ENCODE measurements at regions not wholly inside any gene's neighbourhood (a gene's known extent, or its start where the extent isn't known, plus 50 kb on each side); places are given as distances from the start of the nearest gene placed in this dataset.

- Histone ChIP-seq H3K27me3 (ENCODE audit: control insufficient read depth, extremely low read depth, insufficient read depth, low read length) (no peaks in the 10 kb centered on the region), H4K20me1 (ENCODE audit: control insufficient read depth, extremely low read depth, insufficient read depth, low read length) (no peaks in the 10 kb centered on the region), H3K4me2 (ENCODE audit: control insufficient read depth, extremely low read depth, insufficient read depth, low read depth, low read length) (no peak overlapping the region), H3K9me1 (ENCODE audit: control insufficient read depth, extremely low read depth, insufficient read depth, low read length) (no peaks in the 10 kb centered on the region), H3K27ac (ENCODE audit: control insufficient read depth, insufficient read depth, low read length) (no peak overlapping the region), H3K4me3 (ENCODE audit: control insufficient read depth in 2 of 3, extremely low read depth in 1 of 3, insufficient read depth in 2 of 3, low read depth in 1 of 3, low read length in 3 of 3) (no peak overlapping the region), H3K9ac (ENCODE audit: control insufficient read depth, extremely low read depth, insufficient read depth, low read length) (no peak overlapping the region), H3K79me2 (ENCODE audit: control insufficient read depth, insufficient read depth, low read length) (no peaks in the 10 kb centered on the region), H3K4me1 (ENCODE audit: control insufficient read depth, extremely low read depth, insufficient read depth, low read length) (no peaks in the 10 kb centered on the region), H2AFZ (ENCODE audit: control insufficient read depth, low read length) (no peak overlapping the region), H3K36me3 (ENCODE audit: control insufficient read depth in 2 of 2, extremely low read depth in 1 of 2, insufficient read depth in 2 of 2, low read length in 2 of 2) (no peaks in the 10 kb centered on the region), H3K9me3 (ENCODE audit: control insufficient read depth, low read depth, low read length) (no peaks in the 10 kb centered on the region)
- DNase-seq (ENCODE audit: low read depth, low spot score) (no peak), FAIRE-seq (no peak)
- dilution Hi-C loops (cut with MboI; ENCODE audit: extremely low pct_ligation_motif_present, low sequenced_read_pairs) = no loop called here
- TF ChIP-seq EZH2 (IDR thresholded peaks at IDR 0.05; ENCODE audit: low read length) (no peak), CTCF (optimal IDR thresholded peaks at IDR 0.05 in 1 of 3, IDR thresholded peaks at IDR 0.05 in 1 of 3, conservative IDR thresholded peaks at IDR 0.05 in 1 of 3; ENCODE audit: extremely low read depth in 1 of 3, insufficient read depth in 2 of 3, low read length in 3 of 3) (no peak)
These were observed 595.0 kb downstream of the RPS29 start for GRCh38 chr14:48991141-48991540.

- FAIRE-seq (no peak), DNase-seq (ENCODE audit: low read depth, low spot score) (no peak)
- Histone ChIP-seq H3K4me3 (ENCODE audit: control insufficient read depth in 2 of 3, extremely low read depth in 1 of 3, insufficient read depth in 2 of 3, low read depth in 1 of 3, low read length in 3 of 3) (no peak overlapping the region), H3K9ac (ENCODE audit: control insufficient read depth, extremely low read depth, insufficient read depth, low read length) (no peak overlapping the region), H3K9me1 (ENCODE audit: control insufficient read depth, extremely low read depth, insufficient read depth, low read length) (no peaks in the 10 kb centered on the region), H3K4me2 (ENCODE audit: control insufficient read depth, extremely low read depth, insufficient read depth, low read depth, low read length) (no peak overlapping the region), H3K27me3 (ENCODE audit: control insufficient read depth, extremely low read depth, insufficient read depth, low read length) (no peaks in the 10 kb centered on the region), H3K9me3 (ENCODE audit: control insufficient read depth, low read depth, low read length) (no peaks in the 10 kb centered on the region), H3K27ac (ENCODE audit: control insufficient read depth, insufficient read depth, low read length) (no peak overlapping the region), H3K79me2 (ENCODE audit: control insufficient read depth, insufficient read depth, low read length) (no peaks in the 10 kb centered on the region), H3K36me3 (ENCODE audit: control insufficient read depth in 2 of 2, extremely low read depth in 1 of 2, insufficient read depth in 2 of 2, low read length in 2 of 2) (no peaks in the 10 kb centered on the region), H2AFZ (ENCODE audit: control insufficient read depth, low read length) (no peak overlapping the region), H4K20me1 (ENCODE audit: control insufficient read depth, extremely low read depth, insufficient read depth, low read length) (no peaks in the 10 kb centered on the region), H3K4me1 (ENCODE audit: control insufficient read depth, extremely low read depth, insufficient read depth, low read length) (no peaks in the 10 kb centered on the region)
- dilution Hi-C loops (cut with MboI; ENCODE audit: extremely low pct_ligation_motif_present, low sequenced_read_pairs) = no loop called here
- no peak for TF ChIP-seq CTCF (optimal IDR thresholded peaks at IDR 0.05 in 1 of 3, IDR thresholded peaks at IDR 0.05 in 1 of 3, conservative IDR thresholded peaks at IDR 0.05 in 1 of 3; ENCODE audit: extremely low read depth in 1 of 3, insufficient read depth in 2 of 3, low read length in 3 of 3)
- no peak for TF ChIP-seq EZH2 (IDR thresholded peaks at IDR 0.05; ENCODE audit: low read length)
These were observed 602.8 kb downstream of the RPS29 start for GRCh38 chr14:48983351-48983888.
